Brain microvascular endothelial cell (primary cell): ENCODE measurements at regions not wholly inside any gene's neighbourhood (a gene's known extent, or its start where the extent isn't known, plus 50 kb on each side); places are given as distances from the start of the nearest gene placed in this dataset.
A peak's percentile ranks its signal among the peaks of the same experiment; 100 is the strongest.

Source experiments
- DNase-seq: peaks from one replicate; pipeline ENCODE4 v3.0.0-alpha.2; 2020
- H3K27ac ChIP-seq: fragments of 250-450 bp; sonication (Bioruptor Pico); 2 replicates; pipeline ENCODE4 v1.5.1; 2020; ENCODE audit warnings: mild to moderate bottlenecking, moderate library complexity
- H3K27me3 ChIP-seq: fragments of 250-450 bp; sonication (Bioruptor Pico); replicated peaks from 2 replicates; pipeline ENCODE4 v1.5.1; 2020; ENCODE audit warnings: mild to moderate bottlenecking
- H3K36me3 ChIP-seq: fragments of 250-450 bp; sonication (Bioruptor Pico); replicated peaks from 2 replicates; pipeline ENCODE4 v1.5.1; 2020; ENCODE audit warnings: mild to moderate bottlenecking
- H3K4me3 ChIP-seq: 2 replicates; pipeline ENCODE4 v1.5.1; 2011; ENCODE audit warnings: low read depth, mild to moderate bottlenecking, control low read depth, low read length, moderate library complexity
- in situ Hi-C: cut with HindIII; loops from 2 replicates; pipeline ENCODE4 v1.10.0; 2017; ENCODE audit warnings: low sequenced_read_pairs, low pct_ligation_motif_present
- TF ChIP-seq, protein P1 (sequence below): IDR thresholded peaks from 2 replicates; pipeline ENCODE4 v1.5.1; 2011; ENCODE audit warnings: low read depth, mild to moderate bottlenecking, moderate library complexity, low read length, control low read depth, inconsistent platforms; ENCODE audit errors: missing control alignments

DNA sequence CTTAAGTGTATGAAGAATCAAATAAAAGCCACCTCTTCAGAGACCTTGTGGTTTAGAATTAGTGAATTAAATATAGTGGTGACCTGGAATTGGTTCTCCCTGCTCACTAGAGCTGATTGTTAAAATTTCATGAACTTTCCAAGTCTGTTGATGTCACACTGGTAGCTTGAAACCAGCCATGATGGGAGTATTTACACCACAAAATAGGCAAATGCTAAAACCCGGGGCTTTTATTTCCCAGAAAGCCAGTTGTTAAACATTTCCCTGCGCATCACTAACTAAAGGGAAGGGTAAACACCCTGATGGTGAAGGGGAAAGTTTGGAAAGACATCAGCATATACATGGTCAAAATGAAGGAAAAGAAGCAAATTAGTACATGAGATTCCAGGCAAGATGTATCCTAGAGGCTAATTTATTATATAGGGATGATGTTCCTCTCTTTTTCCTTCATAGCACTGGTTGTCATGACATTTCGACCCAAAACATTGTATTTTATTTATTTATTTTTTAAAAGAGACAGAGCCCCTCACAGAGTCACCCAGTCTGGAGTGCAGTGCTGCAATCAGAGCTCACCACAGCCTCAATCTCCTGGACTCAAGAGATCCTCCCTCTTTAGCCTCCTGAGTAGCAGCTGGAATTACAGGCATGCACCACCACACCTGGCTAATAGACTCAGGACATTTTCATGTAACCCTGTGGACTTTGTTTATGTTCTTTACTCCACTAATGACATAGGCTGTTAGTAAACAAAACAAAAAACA is 123.2 kb downstream of the RIN2 start:
- Histone ChIP-seq H3K4me3 (no peak overlapping the region), H3K27ac (peak overlapping the region; percentile 95), H3K27me3 (no peaks in the 10 kb centered on the region), H3K36me3 (no peaks in the 10 kb centered on the region)
- DNase-seq = no peak
- in situ Hi-C loops = no loop called here
- TF ChIP-seq, protein P1, sequence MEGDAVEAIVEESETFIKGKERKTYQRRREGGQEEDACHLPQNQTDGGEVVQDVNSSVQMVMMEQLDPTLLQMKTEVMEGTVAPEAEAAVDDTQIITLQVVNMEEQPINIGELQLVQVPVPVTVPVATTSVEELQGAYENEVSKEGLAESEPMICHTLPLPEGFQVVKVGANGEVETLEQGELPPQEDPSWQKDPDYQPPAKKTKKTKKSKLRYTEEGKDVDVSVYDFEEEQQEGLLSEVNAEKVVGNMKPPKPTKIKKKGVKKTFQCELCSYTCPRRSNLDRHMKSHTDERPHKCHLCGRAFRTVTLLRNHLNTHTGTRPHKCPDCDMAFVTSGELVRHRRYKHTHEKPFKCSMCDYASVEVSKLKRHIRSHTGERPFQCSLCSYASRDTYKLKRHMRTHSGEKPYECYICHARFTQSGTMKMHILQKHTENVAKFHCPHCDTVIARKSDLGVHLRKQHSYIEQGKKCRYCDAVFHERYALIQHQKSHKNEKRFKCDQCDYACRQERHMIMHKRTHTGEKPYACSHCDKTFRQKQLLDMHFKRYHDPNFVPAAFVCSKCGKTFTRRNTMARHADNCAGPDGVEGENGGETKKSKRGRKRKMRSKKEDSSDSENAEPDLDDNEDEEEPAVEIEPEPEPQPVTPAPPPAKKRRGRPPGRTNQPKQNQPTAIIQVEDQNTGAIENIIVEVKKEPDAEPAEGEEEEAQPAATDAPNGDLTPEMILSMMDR = no peak

DNA sequence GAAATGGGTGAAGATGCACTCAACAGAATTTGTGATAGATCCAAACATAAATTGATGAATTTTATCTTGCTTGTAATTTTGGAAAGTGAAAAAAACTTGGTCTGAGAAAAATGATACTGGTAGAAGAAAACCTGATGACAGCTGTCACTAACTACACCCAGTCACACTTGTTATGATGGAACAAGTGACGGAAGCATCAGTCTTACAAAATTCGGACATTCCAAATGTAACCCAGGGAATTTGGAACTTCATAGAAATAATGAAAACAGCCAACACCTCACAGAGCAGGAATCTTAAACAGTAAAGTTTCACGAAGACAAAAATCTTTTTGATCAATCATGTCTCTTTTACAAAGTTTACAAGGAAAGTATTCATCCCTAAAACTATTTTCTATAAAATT is 123.9 kb downstream of the RIN2 start:
- in situ Hi-C loops = no loop called here
- TF ChIP-seq, protein P1 = no peak
- Histone ChIP-seq H3K27me3 (no peaks in the 10 kb centered on the region), H3K4me3 (no peak overlapping the region), H3K27ac (no peak overlapping the region), H3K36me3 (no peaks in the 10 kb centered on the region)
- DNase-seq = no peak

DNA sequence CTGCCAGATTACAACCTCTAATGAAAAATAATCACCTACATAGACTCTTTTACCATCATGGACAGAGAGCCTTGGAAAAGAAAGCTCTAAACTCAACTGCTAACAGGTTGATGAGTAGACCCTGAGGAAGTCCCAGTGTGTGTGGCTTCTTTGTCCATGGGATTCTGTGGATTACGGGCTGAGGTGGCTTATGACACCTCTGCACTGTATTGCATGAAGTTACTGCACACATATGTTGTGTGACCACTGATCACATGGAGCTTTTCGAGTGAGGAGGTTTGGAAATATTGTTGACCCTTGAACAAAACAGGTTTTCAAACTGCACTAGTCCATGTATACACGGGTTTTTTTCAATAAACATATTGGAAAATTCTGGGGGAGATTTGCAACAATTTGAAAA is 124.4 kb downstream of the RIN2 start:
- Histone ChIP-seq H3K4me3 (no peak overlapping the region), H3K36me3 (no peaks in the 10 kb centered on the region), H3K27ac (no peak overlapping the region), H3K27me3 (no peaks in the 10 kb centered on the region)
- TF ChIP-seq, protein P1 = no peak
- in situ Hi-C loops = no loop called here
- DNase-seq = no peak

DNA sequence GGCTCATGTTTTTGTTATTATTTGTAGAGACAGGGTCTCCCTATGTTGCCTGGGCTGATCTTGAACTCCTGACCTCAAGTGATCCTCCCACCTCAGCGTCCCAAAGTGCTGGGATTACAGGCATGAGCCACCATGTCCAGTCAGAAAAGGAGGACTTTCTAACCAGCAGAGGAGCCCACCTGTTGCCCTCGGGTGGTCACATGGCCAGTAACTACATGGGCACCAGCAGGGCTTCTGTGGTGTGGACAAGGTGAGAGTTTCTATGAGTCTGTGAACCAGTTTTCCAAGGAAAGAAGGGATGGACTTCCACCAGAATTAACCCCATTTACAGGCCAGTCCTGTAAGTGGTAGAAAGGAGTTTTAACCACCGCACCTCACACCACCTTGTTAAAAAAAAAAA is 125.4 kb downstream of the RIN2 start:
- TF ChIP-seq, protein P1 = no peak
- no peak for DNase-seq
- in situ Hi-C loops = no loop called here
- H3K4me3 ChIP-seq = no peak overlapping the region
- H3K36me3 ChIP-seq = no peaks in the 10 kb centered on the region
- H3K27me3 ChIP-seq = no peaks in the 10 kb centered on the region
- H3K27ac ChIP-seq = no peak overlapping the region

DNA sequence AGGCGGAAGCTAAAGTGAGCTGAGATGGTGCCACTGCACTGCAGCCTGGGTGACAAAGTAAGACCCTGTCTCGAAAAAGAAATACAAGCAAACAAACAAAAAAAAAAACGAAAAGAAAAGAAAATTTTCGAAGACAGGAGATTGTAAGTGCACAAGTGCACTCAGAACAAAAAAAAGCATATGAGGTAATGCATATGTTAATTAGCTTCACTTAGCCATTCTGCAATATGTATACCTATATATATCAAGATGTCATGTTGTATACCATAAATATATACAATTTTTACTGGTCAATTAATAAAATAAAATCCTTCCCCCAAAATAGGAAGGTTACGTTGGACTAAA is 127.5 kb downstream of the RIN2 start:
- H3K4me3 ChIP-seq = no peak overlapping the region
- no peaks in the 10 kb centered on the region for H3K27me3 ChIP-seq
- in situ Hi-C loops = no loop called here
- no peak for DNase-seq
- H3K27ac ChIP-seq = no peak overlapping the region
- no peaks in the 10 kb centered on the region for H3K36me3 ChIP-seq
- TF ChIP-seq, protein P1 = no peak
